H9 (cell line): ENCODE measurements at regions not wholly inside any gene's neighbourhood (a gene's known extent, or its start where the extent isn't known, plus 50 kb on each side); places are given as distances from the start of the nearest gene placed in this dataset.

Source experiments
- DNase-seq: peaks from one replicate; pipeline ENCODE4 v3.0.0-alpha.2; 2017
- H2AFZ ChIP-seq: one replicate; pipeline ENCODE4 v1.6.1; 2013; ENCODE audit warnings: mild to moderate bottlenecking, low read length, control low read depth, moderate library complexity
- H2AK5ac ChIP-seq: 2 replicates; pipeline ENCODE4 v1.6.1; 2013; ENCODE audit warnings: low read length, control low read depth, mixed read lengths; ENCODE audit not compliant: insufficient read length
- H2BK120ac ChIP-seq: one replicate; pipeline ENCODE4 v1.6.1; 2013; ENCODE audit warnings: low read depth, mild to moderate bottlenecking, low read length, control low read depth, inconsistent platforms; ENCODE audit not compliant: poor library complexity, severe bottlenecking
- H2BK12ac ChIP-seq: 2 replicates; pipeline ENCODE4 v1.6.1; 2013; ENCODE audit warnings: low read length, control low read depth, mixed read lengths, low read depth; ENCODE audit not compliant: insufficient read length
- H2BK15ac ChIP-seq: 2 replicates; pipeline ENCODE4 v1.6.1; 2013; ENCODE audit warnings: low read depth, low read length, control low read depth
- H2BK20ac ChIP-seq: one replicate; pipeline ENCODE4 v1.6.1; 2013; ENCODE audit warnings: low read depth, mild to moderate bottlenecking, low read length, control low read depth, inconsistent platforms; ENCODE audit not compliant: poor library complexity, severe bottlenecking
- H2BK5ac ChIP-seq: 2 replicates; pipeline ENCODE4 v1.6.1; 2013; ENCODE audit warnings: low read length, control low read depth, mixed read lengths; ENCODE audit not compliant: insufficient read length
- H3K14ac ChIP-seq: 2 replicates; pipeline ENCODE4 v1.6.1; 2013; ENCODE audit warnings: low read length, control low read depth; ENCODE audit not compliant: insufficient read depth
- H3K18ac ChIP-seq: 2 replicates; pipeline ENCODE4 v1.6.1; 2013; ENCODE audit warnings: low read depth, mild to moderate bottlenecking, mixed read lengths, low read length, control low read depth; ENCODE audit not compliant: insufficient read length
- H3K23ac ChIP-seq: 2 replicates; pipeline ENCODE4 v1.6.1; 2013; ENCODE audit warnings: low read length, control low read depth, mixed read lengths, low read depth; ENCODE audit not compliant: insufficient read length
- H3K23me2 ChIP-seq: 2 replicates; pipeline ENCODE4 v1.6.1; 2013; ENCODE audit warnings: low read depth, mild to moderate bottlenecking, mixed read lengths, low read length, control low read depth; ENCODE audit not compliant: insufficient read length, poor library complexity, severe bottlenecking
- H3K27ac ChIP-seq: 2 replicates; pipeline ENCODE4 v1.5.1; 2013; ENCODE audit warnings: low read length, control low read depth, mixed read lengths, low read depth; ENCODE audit not compliant: insufficient read length
- H3K27me3 ChIP-seq: 2 replicates; pipeline ENCODE4 v1.6.1; 2013; ENCODE audit warnings: low read length, control low read depth, inconsistent platforms; ENCODE audit not compliant: insufficient read depth
- H3K4ac ChIP-seq: 2 replicates; pipeline ENCODE4 v1.6.1; 2013; ENCODE audit warnings: low read depth, mild to moderate bottlenecking, control low read depth, inconsistent platforms, low read length, moderate library complexity
- H3K4me1 ChIP-seq: 2 replicates; pipeline ENCODE4 v1.6.1; 2013; ENCODE audit warnings: low read length, control low read depth, inconsistent platforms; ENCODE audit not compliant: insufficient read depth
- H3K4me2 ChIP-seq: 2 replicates; pipeline ENCODE4 v1.6.1; 2013; ENCODE audit warnings: low read length, control low read depth, mixed read lengths; ENCODE audit not compliant: insufficient read length, insufficient read depth
- H3K56ac ChIP-seq: 2 replicates; pipeline ENCODE4 v1.6.1; 2013; ENCODE audit warnings: low read depth, mild to moderate bottlenecking, mixed read lengths, low read length, control low read depth; ENCODE audit not compliant: insufficient read length
- H3K79me1 ChIP-seq: 2 replicates; pipeline ENCODE4 v1.6.1; 2013; ENCODE audit warnings: low read depth, mild to moderate bottlenecking, moderate library complexity, low read length, control low read depth, inconsistent platforms; ENCODE audit not compliant: insufficient read depth, poor library complexity, severe bottlenecking
- H3K79me2 ChIP-seq: 2 replicates; pipeline ENCODE4 v1.6.1; 2013; ENCODE audit warnings: low read length, control low read depth, inconsistent platforms; ENCODE audit not compliant: insufficient read depth
- H3K9ac ChIP-seq: 2 replicates; pipeline ENCODE4 v1.6.1; 2013; ENCODE audit warnings: low read length, control low read depth, mixed read lengths; ENCODE audit not compliant: insufficient read length; ENCODE audit errors: extremely low read depth
- H3K9me3 ChIP-seq: one replicate; pipeline ENCODE4 v1.6.1; 2013; ENCODE audit warnings: low read depth, low read length, inconsistent platforms; ENCODE audit not compliant: control insufficient read depth
- H3T11ph ChIP-seq: one replicate; pipeline ENCODE4 v1.6.1; 2013; ENCODE audit warnings: mild to moderate bottlenecking, low read length, control low read depth, inconsistent platforms
- H4K20me1 ChIP-seq: one replicate; pipeline ENCODE4 v1.6.1; 2013; ENCODE audit not compliant: control insufficient read depth, insufficient read length, insufficient read depth
- H4K5ac ChIP-seq: 2 replicates; pipeline ENCODE4 v1.6.1; 2013; ENCODE audit warnings: low read depth, mild to moderate bottlenecking, mixed read lengths, low read length, control low read depth; ENCODE audit not compliant: insufficient read length
- H4K8ac ChIP-seq: replicated peaks from 2 replicates; pipeline ENCODE4 v1.6.1; 2013; ENCODE audit warnings: low read length, control low read depth, mixed read lengths, low read depth; ENCODE audit not compliant: insufficient read length
- H4K91ac ChIP-seq: 2 replicates; pipeline ENCODE4 v1.6.1; 2013; ENCODE audit warnings: low read depth, mild to moderate bottlenecking, moderate library complexity, mixed read lengths, low read length, control low read depth; ENCODE audit not compliant: insufficient read length
- H3K27ac Mint-ChIP-seq, 3 experiments: 2 replicates in 2 of 3; 3 replicates in 1 of 3; pipeline ENCODE4 v1.8.0; 2020 to 2021; ENCODE audit warnings: mixed read lengths in 3 of 3, mild to moderate bottlenecking in 1 of 3, moderate library complexity in 1 of 3
- H3K27me3 Mint-ChIP-seq: 2 replicates; pipeline ENCODE4 v1.8.0; 2021; ENCODE audit warnings: low read depth, mild to moderate bottlenecking, moderate library complexity, mixed read lengths
- H3K36me3 Mint-ChIP-seq, 3 experiments: 2 replicates in 2 of 3; 3 replicates in 1 of 3; pipeline ENCODE4 v1.8.0; 2020 to 2021; ENCODE audit warnings: low read depth in 3 of 3, mixed read lengths in 3 of 3; ENCODE audit not compliant: insufficient read depth in 1 of 3
- H3K4me1 Mint-ChIP-seq, 2 experiments: 2 replicates each; pipeline ENCODE4 v1.8.0; 2020; ENCODE audit warnings: mixed read lengths in 2 of 2
- H3K4me3 Mint-ChIP-seq, 2 experiments: 2 replicates in 1 of 2; 3 replicates in 1 of 2; pipeline ENCODE4 v1.8.0; 2020 to 2021; ENCODE audit warnings: mild to moderate bottlenecking in 2 of 2, mixed read lengths in 2 of 2, moderate library complexity in 1 of 2
- H3K9me3 Mint-ChIP-seq, 2 experiments: 2 replicates in 1 of 2; 3 replicates in 1 of 2; pipeline ENCODE4 v1.8.0; 2020; ENCODE audit warnings: mild to moderate bottlenecking in 2 of 2, mixed read lengths in 2 of 2, moderate library complexity in 1 of 2
- CTCF ChIP-seq: fragments of 200-600 bp; sonication (generic); conservative IDR thresholded peaks from 3 replicates; pipeline ENCODE4 v1.8.0; 2021; ENCODE audit warnings: antibody characterized with exemption, mild to moderate bottlenecking
- WGBS: extraction: QIAGEN DNeasy Blood & Tissue Kit; methylation state at CpG from one replicate; pipeline ENCODE4 v1.1.7; 2013; ENCODE audit warnings: missing lambda C conversion rate, low lambda C conversion rate, mixed read lengths; ENCODE audit not compliant: insufficient read length; ENCODE audit errors: extremely low coverage; 5-methylcytosine and 5-hydroxymethylcytosine counted together

- Histone ChIP-seq H4K20me1 (no peaks in the 10 kb centered on the region), H3K4ac (no peak overlapping the region), H3K23me2 (no peaks in the 10 kb centered on the region), H2BK12ac (no peak overlapping the region), H3K27ac (no peak overlapping the region), H3T11ph (no peak overlapping the region), H4K91ac (no peak overlapping the region), H2BK20ac (no peak overlapping the region), H3K4me1 (no peaks in the 10 kb centered on the region), H3K9me3 (no peaks in the 10 kb centered on the region), H3K27me3 (no peaks in the 10 kb centered on the region), H3K4me2 (no peak overlapping the region), H4K5ac (no peak overlapping the region), H2AK5ac (no peak overlapping the region), H3K18ac (no peak overlapping the region), H4K8ac (no peak overlapping the region), H3K79me2 (no peaks in the 10 kb centered on the region), H3K9ac (no peak overlapping the region), H3K14ac (no peak overlapping the region; the same call in 1 of the 2 replicates), H2BK120ac (no peak overlapping the region), H3K79me1 (no peaks in the 10 kb centered on the region), H3K56ac (no peak overlapping the region), H2AFZ (no peak overlapping the region), H2BK15ac (no peak overlapping the region), H2BK5ac (no peak overlapping the region), H3K23ac (no peak overlapping the region)
- no peak for DNase-seq
- H3K4me3 Mint-ChIP-seq, result peak overlapping the region in 1 of 2 experiments; percentile 43; a peak in 1 of 5 replicates
- H3K27me3 Mint-ChIP-seq, result peaks cover 6% of the 10 kb centered on the region
- peaks cover 18 to 21% of the 10 kb centered on the region in 2 experiments for H3K4me1 Mint-ChIP-seq
- no peaks in the 10 kb centered on the region; a peak in 2 of 7 replicates for H3K36me3 Mint-ChIP-seq
- H3K27ac Mint-ChIP-seq, result peak overlapping the region in 2 of 3 experiments; percentile 41 to 74; a peak in 3 of 7 replicates
- H3K9me3 Mint-ChIP-seq, result peaks cover 11 to 12% of the 10 kb centered on the region in 2 experiments; a peak in 4 of 5 replicates
- TF ChIP-seq CTCF, result no peak
- no CpG with 5 or more reads among the region's 8 CpGs for WGBS
Measured at GRCh38 chr2:239706367-239706766, 305.5 kb upstream of the HDAC4 start.
